ENCODE measurements at regions not wholly inside any gene's neighbourhood (a gene's known extent, or its start where the extent isn't known, plus 50 kb on each side); places are given as distances from the start of the nearest gene placed in this dataset.

DNA sequence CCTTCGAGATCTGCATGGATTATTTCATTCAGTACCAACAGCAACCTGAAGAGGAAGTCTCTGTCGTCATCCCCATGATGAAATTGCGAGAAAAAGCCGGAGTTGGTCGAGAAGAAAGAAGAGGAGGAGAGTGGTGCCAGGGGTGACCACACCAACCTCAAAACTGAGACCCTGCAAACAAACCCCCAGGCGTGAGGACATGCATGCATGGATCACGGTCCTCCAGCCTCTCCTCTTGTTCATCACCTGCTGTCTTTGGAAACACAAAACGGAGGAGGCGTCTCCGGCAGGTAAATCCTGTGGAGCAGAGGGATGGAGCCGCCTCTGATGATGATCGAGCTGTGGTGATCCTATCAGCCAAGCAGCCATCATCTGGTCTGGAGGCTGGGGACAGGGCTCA, 114.4 kb upstream of the IRX2 start:
- TF ChIP-seq, protein P1, sequence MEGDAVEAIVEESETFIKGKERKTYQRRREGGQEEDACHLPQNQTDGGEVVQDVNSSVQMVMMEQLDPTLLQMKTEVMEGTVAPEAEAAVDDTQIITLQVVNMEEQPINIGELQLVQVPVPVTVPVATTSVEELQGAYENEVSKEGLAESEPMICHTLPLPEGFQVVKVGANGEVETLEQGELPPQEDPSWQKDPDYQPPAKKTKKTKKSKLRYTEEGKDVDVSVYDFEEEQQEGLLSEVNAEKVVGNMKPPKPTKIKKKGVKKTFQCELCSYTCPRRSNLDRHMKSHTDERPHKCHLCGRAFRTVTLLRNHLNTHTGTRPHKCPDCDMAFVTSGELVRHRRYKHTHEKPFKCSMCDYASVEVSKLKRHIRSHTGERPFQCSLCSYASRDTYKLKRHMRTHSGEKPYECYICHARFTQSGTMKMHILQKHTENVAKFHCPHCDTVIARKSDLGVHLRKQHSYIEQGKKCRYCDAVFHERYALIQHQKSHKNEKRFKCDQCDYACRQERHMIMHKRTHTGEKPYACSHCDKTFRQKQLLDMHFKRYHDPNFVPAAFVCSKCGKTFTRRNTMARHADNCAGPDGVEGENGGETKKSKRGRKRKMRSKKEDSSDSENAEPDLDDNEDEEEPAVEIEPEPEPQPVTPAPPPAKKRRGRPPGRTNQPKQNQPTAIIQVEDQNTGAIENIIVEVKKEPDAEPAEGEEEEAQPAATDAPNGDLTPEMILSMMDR (IDR thresholded peaks at IDR 0.05): no peak
- no peak for TF ChIP-seq CBFB (CRISPR knock-in tag; IDR thresholded peaks at IDR 0.05; ENCODE audit: low read depth)
- TF ChIP-seq ELF4 (CRISPR knock-in tag; IDR thresholded peaks at IDR 0.05; ENCODE audit: low read depth): no peak
- no peak for TF ChIP-seq ZNF416 (CRISPR knock-in tag; IDR thresholded peaks at IDR 0.05)
- no peak for TF ChIP-seq RELA (CRISPR knock-in tag; IDR thresholded peaks at IDR 0.05; ENCODE audit: borderline replicate concordance)
- TF ChIP-seq, protein P2, sequence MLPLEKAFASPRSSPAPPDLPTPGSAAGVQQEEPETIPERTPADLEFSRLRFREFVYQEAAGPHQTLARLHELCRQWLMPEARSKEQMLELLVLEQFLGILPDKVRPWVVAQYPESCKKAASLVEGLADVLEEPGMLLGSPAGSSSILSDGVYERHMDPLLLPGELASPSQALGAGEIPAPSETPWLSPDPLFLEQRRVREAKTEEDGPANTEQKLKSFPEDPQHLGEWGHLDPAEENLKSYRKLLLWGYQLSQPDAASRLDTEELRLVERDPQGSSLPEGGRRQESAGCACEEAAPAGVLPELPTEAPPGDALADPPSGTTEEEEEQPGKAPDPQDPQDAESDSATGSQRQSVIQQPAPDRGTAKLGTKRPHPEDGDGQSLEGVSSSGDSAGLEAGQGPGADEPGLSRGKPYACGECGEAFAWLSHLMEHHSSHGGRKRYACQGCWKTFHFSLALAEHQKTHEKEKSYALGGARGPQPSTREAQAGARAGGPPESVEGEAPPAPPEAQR (CRISPR knock-in tag; IDR thresholded peaks at IDR 0.05): no peak
- no peak for TF ChIP-seq ZNF671 (CRISPR knock-in tag; IDR thresholded peaks at IDR 0.05)

Data from WTC11 (cell line).